PC-3 (cell line): ENCODE measurements at regions not wholly inside any gene's neighbourhood (a gene's known extent, or its start where the extent isn't known, plus 50 kb on each side); places are given as distances from the start of the nearest gene placed in this dataset.

ENCODE experiments used
- EZH2 ChIP-seq: fragments of 300-600 bp; sonication (generic); IDR thresholded peaks from one replicate; pipeline ENCODE4 v1.6.1; 2017; ENCODE audit warnings: antibody characterized with exemption, mild to moderate bottlenecking, low read length; ENCODE audit not compliant: unreplicated experiment
- EZH2phosphoT487 ChIP-seq: fragments of 300-600 bp; sonication (generic); IDR thresholded peaks from 2 replicates; pipeline ENCODE4 v1.6.1; 2018; ENCODE audit warnings: mild to moderate bottlenecking, antibody characterized with exemption, low read length, borderline replicate concordance
- TF ChIP-seq, protein P1 (sequence below): fragments of 300-600 bp; sonication (generic); conservative IDR thresholded peaks from 2 replicates; pipeline ENCODE4 v1.5.1; 2017; ENCODE audit warnings: antibody characterized with exemption, low read depth, mild to moderate bottlenecking, low read length

DNA sequence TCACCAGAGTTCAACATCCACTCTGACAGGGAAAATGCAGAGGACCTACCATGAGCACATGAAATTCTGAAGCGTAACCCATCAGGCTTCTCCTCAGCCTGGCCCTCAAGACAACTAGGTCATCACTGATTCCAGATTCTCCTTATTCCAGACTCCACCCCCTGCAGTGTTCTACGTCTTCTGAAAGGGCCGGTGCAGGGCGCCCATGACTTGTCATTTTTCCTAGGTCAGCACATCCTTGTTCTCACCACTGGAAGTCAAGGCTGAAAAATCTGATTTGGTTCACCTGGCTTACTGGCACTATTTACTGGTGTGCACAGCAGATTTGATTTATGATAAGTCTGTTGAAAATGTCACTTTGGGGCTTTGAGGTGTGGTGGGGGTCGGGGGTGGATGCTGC, 140.9 kb upstream of the KLF3 start:
- TF ChIP-seq, protein P1, sequence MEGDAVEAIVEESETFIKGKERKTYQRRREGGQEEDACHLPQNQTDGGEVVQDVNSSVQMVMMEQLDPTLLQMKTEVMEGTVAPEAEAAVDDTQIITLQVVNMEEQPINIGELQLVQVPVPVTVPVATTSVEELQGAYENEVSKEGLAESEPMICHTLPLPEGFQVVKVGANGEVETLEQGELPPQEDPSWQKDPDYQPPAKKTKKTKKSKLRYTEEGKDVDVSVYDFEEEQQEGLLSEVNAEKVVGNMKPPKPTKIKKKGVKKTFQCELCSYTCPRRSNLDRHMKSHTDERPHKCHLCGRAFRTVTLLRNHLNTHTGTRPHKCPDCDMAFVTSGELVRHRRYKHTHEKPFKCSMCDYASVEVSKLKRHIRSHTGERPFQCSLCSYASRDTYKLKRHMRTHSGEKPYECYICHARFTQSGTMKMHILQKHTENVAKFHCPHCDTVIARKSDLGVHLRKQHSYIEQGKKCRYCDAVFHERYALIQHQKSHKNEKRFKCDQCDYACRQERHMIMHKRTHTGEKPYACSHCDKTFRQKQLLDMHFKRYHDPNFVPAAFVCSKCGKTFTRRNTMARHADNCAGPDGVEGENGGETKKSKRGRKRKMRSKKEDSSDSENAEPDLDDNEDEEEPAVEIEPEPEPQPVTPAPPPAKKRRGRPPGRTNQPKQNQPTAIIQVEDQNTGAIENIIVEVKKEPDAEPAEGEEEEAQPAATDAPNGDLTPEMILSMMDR, result no peak
- TF ChIP-seq EZH2, result no peak
- TF ChIP-seq EZH2phosphoT487, result no peak
